Transverse colon (tissue), 3 donors: ENCODE measurements at regions not wholly inside any gene's neighbourhood (a gene's known extent, or its start where the extent isn't known, plus 50 kb on each side); places are given as distances from the start of the nearest gene placed in this dataset.
"Not testable (repeated sequence)": the region's sequence is repeated elsewhere in the genome, so short reads cannot be mapped to it uniquely, and the experiment has no call there.

Experiments
- CTCF ChIP-seq, 5 experiments: fragments of 200-600 bp in 3 of 5; fragments of 450-650 bp in 2 of 5; sonication (generic) in 3 of 5; IDR thresholded peaks; 1 replicate in 2 of 5; 2 replicates in 3 of 5; pipeline ENCODE4 v1.5.1; 2016 to 2017; ENCODE audit warnings: antibody characterized with exemption in 5 of 5, inconsistent platforms in 3 of 5, mild to moderate bottlenecking in 2 of 5, moderate library complexity in 1 of 5
- POLR2A ChIP-seq: fragments of 450-650 bp; IDR thresholded peaks from one replicate; pipeline ENCODE4 v1.6.1; 2016; ENCODE audit warnings: antibody characterized with exemption, mild to moderate bottlenecking, moderate library complexity

DNA sequence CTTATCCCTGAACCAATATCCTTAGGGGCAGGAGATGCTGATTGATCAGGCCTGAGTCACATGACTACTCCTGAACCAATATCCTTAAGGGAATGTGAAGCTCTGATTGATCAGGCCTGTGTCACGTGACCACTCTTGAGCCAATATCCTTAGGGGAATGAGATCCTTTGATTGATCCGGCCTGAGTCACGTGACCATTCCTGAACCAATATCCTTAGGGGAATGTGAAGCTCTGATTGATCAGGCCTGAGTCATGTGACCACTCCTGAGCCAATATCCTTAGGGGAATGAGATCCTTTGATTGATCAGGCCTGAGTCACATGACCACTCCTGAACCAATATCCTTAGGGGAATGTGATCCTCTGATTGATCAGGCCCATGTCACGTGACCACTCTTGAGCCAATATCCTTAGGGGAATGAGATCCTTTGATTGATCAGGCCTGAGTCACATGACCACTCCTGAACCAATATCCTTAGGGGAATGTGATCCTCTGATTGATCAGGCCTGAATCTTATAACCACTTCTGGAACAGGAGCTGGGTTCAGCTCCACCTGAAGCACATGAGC is 100.6 kb upstream of the TMEM132D start:
- TF ChIP-seq POLR2A; CTCF (IDR thresholded peaks at IDR 0.05): not testable (repeated sequence)
